ENCODE measurements at regions not wholly inside any gene's neighbourhood (a gene's known extent, or its start where the extent isn't known, plus 50 kb on each side); places are given as distances from the start of the nearest gene placed in this dataset.

DNA sequence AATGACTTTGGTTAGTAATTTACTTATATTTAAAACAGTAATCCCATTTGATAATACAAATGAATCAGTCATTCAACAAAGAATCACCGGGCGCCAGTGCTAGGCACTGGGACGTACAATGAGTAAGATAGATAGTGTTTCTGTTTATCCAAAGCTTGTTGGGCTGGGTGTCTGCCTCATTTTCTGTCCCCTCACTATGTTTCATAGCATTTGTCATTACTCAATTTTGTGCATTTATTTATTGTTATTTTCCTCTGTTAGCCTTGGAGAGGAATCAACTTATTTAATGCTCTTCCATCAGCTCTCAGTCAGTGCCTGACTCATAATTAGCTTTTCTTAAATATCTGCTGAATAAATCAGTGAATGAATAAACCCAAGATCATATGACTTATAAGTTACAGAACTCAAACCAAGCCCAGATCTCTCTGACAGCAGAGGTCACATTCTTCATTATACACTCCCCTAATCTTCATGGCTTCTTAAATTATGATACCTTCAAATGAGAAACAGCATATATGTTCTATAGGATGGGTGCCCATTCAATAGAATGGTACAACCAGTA, 86.2 kb downstream of the TSPAN8 start:
- no peak for DNase-seq

DNA sequence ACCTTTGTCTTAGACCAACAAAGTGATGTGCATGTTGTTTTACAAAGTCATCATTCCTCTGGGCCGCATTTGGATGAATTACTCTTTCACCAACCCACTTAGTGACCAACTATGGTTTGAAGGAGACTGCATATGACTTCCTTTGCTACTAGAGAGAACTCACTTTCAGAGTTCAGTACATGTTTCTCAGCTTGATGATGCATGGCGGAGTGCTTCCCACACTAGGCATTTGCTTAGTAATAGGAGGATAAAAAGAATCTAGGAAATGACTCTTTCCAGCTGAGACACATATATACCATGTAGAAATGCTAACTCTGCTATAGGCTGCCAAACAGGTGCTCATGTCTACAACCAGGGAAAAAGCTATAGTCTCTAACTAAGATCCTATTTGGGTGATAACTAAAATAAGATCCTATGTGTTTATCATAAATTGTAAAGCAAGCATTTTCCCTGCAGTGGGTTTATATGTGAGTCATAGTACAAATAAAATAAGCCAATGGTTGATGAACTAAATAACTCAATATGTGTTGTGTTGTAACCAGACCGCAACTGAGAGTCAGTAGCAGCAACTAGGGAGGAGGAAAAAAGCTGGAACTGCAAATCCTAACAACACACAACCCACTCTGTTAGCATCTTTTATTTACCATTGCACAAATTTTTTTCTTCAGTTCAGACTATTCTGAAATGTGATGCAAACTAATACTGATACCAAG, 87.2 kb downstream of the TSPAN8 start:
- DNase-seq, result no peak

DNA sequence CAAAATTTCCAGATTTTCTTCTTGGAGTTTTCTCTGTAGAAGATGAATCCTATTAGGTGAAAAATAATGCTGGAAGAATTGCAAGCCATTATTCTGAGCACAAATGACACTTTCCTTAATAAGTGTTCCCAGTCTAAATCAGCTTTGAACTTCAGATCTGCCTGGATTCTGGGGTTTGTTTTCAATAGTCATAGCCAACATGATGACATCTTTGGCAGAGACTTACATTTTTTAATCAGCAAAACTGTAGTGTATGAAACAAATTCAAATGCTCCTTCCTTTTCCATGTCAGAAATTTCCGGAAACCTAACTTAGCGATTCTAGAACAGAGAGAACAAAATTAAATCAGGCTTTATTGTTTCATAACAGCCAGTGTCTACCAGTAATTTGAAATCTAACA, 88.5 kb downstream of the TSPAN8 start:
- no peak for DNase-seq

DNA sequence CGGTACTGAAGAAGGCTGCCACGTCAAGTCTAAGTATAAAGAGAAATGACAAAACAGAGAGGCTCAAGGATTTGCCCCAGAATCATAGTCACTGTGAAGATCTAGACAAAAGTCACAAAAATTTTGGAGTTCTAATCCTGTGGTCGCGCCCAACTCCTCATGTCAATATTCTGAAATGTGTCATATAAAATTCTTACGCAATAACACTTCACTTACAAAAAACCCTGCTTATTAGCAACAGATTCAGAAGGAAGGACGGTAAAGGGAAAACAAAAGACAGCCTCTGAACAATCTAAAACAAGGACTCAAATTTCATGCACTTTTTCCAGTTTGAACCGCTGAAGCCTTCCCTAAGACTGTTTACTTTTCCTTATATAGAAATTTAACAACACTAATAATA, 94.7 kb downstream of the TSPAN8 start:
- no peak for DNase-seq

DNA sequence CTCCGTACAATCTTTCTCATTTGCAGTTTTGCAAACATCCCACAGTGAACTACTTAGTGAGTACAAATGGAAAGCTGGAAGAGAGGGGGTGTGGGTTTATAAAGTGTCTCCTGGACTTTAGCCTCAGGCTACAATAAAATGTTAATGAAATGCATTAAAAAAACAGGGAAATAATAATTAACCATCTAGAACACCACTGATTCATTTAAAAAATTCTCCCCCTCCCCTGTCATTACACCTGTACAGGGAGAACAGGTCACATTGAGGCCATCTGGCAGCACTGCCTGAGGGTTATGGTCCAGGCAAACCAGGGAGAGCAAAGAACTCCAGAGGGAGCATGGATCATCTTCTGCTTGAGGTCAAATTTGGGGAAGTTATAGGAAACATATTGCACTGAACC, 96.3 kb downstream of the TSPAN8 start:
- DNase-seq, result no peak

DNA sequence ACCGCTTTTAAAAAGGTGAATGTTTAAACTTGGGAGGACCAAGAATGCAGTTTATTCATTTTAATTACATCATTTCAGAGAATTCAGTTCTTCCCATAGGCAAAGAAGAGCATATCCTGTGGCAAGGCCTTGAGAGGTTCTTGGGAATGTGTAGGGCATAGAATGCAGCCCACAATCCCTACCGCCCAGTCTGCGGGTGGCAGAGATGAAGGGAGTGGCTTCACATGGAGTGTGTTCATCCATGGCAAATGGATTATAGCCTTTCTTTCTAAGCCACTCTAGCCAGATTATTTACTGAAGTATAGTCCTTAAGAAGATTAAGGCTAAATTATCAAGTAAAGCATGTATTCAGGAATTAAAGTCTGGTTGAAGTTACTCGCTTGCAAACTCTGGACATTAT, 97.4 kb downstream of the TSPAN8 start:
- DNase-seq, result no peak

DNA sequence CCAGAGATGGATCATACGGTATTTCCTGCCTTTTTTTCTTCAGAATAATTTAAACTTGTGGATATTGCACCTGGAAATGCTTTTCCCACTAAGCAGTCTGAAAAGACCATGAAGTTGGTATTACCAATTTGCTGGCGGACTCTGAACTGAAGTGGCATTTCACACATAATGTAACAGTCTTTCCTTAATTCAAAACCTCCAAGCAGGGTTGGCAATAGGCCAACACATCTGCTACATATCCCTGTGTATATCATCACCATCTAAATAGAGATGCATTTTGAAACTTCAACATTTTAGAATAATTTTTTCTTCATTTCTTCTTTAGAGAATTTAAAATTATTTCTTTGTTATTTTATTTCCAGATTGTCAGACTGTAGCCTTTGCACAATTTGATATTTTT, 100.5 kb downstream of the TSPAN8 start:
- DNase-seq, result peak; percentile 64

DNA sequence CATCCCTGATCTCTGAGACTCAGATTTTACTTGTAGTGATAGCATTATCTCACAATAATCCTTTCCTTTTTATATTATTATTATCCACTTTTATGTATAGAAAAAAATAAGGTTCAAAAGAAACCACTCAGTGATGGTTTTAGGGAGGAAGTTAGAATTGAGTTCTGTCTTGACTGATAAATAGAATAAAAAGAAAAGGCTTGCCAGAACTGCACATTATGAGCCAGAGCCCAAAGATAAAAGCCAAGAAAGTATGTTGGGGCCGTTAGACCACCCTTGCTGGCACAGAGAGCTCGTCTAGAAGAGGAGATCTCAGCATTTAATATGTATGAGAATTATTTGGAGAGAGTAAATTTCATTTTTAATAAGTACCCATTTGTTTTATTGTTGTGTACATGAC, 103.2 kb downstream of the TSPAN8 start:
- no peak for DNase-seq

DNA sequence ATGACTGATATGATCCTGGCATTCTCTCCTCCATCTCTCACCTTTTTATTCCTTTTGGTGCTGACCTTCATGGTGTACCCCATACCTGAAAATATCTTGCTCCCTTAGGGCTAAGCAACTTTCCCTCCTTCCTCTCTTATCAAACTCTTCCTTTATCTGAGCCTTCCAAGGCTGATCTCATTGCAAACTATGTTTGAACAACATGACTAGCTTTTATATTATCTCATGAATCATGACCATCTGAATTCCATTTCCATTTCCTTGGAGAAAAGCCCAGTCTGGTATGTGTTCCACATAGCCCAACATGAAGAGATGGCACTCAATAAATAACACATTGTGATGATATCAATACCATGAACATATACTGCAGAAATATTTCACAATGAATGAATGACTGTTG, 111.6 kb downstream of the TSPAN8 start:
- no peak for DNase-seq

DNA sequence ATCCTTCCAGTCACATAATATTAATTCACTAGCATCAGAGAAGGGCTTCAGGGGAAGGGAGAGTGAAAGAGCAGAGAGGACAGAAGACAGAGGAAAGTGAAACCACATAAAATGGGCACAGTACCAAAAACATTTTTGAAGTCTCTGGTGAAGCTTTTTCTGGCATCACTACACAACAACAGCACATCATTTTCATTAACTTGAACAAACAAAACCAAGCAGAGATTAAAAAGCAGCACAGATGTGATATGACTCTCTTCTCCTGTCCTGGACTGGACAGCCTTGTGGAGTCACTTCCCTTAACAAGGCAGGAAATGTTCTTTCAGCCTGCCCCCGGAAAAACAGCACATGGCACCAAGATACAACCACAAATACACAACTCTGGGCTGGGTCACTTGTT, 112.0 kb downstream of the TSPAN8 start:
- no peak for DNase-seq

DNA sequence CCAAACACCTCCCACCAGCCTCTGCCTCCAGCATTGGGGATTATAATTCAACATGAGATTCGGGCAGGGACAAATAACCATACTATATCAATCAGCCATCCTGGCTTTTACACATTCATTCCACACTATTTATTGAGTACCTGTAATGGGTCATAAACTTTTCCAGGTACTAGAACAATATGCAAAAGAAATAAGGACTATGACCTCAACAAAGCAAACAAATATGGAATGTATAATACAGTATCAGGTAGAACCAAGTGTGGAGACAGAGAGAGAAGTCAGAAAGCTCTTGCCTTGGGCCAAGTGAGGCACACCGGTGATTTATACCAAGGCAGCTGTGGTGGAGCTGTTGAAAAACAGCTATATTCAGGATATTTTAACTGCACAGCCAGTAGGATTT, 116.3 kb downstream of the TSPAN8 start:
- DNase-seq, result no peak

DNA sequence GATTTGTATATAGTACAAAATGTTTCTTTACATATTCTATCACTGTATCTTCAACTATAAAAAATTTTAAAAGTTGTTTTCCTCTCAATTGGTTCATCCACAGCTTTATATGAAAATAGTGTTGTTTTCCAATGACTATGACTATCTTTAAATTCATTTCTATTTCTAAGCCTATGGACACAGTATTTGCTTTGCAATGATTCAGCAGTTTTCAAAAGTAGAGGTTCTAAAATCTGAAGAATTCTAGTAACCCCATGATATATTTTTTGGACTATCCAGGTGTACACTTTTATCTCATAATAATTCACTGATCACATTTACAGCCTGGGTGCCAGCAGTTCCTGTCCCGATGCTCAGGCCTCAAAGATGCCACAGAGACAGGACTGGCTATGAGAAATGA, 118.4 kb upstream of the PTPRR start:
- DNase-seq, result no peak

DNA sequence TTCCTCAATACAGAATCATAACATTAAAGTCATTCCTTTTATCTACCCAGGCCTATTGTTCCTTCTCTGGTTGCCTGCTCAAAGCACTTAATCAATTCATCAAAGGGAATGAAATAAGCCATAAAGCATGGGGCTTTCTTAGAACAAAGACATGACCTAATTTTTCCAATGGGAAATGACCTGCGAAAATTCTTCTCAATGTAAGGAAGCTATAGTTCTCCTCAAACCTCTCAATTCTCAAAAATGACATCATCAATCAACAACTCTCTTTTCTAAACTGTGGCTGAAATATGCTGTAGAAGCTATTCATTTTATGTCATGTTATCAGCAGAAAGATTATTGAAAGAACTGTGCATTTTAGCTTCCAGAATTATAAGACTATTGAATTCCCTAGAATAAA, 116.0 kb upstream of the PTPRR start:
- DNase-seq, result no peak

DNA sequence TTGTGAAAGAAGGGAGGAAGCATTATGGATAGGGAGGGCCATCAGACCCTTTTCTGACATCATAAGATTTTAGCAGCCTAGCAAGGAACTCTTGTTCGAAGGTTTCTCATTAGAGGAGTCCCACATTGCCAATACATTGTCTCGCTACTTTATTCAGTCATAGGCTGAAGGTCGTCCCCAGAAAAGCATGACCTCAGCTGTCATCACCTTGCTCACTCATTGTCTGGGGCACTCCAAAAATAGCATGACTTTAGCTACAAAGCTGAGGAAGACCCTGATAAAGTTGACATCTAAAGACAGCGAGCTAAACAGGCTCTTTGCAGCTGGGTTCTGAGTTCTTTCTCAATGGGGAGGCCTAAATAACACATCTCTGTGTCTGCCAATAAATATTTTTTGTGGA, 112.4 kb upstream of the PTPRR start:
- no peak for DNase-seq

DNA sequence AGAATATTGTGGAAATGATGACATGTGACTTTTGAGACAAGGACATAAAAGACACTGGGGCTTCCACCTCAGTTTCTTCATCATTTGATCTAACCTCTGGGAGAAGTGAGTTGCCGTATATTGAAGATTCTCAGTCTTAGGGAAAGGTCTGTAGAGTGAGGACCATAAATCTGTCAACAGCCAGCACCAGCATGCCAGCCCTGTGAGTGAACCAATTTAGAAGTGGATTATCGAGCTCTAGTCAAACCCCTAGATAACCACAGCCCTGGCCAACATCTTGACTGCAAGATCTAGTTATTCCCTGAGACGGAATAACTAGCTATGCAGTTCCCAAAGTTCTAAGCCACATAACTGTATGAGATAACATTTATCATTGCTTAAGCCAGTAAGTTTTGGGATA, 108.8 kb upstream of the PTPRR start:
- no peak for DNase-seq

DNA sequence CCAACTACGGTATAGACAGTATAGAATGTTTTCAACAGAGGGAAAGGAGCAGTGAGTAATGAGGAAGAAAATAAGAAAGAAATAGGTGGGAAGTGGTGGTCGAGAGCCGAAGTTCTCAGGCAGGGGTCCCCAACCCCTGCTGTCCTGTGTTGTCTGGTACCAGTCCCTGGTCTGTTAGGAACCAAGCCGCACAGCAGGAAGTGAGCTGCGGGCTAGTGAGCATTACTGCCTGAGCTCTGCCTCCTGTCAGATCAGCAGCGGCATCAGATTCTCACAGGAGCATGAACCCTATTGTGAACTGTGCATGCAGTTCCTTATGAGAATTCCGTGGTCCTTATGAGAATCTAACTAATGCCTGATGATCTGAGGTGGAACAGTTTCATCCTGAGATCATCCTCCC, 107.3 kb upstream of the PTPRR start:
- DNase-seq, result no peak

DNA sequence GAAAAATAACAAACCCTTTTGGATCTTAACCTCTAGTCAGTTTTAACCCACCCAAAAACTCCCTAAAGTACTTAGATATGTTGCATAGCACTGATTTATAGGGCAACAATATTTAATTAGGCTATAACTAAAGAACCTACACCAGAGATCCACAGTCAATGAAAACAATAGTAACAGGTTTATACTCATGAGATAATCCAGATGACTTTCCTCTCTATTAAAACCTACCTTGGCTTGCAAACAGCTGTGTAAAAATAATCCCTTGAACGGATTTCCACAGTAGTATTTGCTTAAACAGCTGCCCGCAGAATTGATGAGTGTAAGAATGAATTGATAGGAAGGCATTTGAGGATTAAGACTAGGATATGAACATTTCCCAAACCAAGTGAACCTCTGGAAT, 104.3 kb upstream of the PTPRR start:
- DNase-seq, result no peak

DNA sequence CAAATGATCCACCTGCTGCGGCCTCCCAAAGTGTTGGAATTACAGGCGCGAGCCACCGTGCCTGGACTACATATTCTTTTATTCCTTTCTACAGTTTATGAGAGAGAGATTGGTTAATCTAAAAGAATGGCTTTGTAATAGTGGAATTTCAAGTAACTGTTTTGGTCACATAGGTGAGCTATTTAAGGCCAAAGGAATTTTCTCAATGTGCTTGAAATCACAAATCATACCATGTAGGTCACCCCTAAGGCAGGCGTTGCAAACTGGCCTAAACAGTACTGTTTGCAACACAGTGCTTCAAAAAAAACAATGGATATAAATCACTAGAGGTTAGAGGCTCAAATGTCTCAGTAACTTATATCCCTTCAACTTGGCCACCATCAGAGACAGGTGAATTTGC, 103.7 kb upstream of the PTPRR start:
- no peak for DNase-seq

DNA sequence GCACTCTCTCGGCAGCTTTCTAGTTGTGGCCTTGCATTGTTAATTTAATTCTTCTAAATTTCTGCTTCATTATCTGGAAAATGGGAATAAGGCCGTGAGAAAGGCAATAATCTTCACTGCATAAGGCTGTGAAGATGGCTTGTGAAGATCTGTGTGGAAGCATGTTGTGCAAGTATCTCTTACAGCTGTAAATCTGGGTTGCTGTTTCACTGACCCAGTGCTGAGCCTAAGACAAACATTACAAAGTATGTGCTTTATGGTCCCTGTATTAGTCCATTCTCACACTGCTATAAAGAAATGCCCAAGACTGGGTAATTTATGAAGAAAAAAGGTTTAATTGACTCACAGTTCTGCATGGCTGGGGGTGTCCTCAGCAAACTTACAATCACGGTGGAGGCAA, 101.0 kb upstream of the PTPRR start:
- no peak for DNase-seq

DNA sequence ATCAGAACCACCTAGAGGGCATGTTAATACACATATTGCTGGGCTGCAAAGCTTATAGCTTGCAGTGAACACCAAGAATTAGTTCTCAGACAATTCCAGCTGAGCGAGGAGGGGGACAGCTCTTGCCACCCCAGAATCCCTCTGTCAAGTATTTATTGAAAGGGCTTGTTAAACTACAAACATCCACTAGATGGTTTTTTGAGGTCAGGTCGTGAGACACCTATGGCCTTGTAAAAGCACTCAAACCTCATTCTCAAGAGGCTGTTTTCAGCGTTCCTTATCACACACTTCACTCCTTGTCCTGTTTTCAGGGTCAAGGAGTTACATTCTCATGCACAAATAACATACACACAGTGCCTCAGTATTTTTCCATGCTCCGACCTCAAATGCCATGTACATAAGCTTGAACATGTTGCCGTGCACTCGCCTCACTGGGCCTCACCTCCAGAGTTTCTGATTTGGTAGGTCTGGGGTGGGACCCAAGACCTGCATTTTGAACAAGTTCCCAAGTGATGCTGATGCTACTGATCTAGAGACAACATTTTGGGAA, 98.8 kb upstream of the PTPRR start:
- DNase-seq, result no peak

DNA sequence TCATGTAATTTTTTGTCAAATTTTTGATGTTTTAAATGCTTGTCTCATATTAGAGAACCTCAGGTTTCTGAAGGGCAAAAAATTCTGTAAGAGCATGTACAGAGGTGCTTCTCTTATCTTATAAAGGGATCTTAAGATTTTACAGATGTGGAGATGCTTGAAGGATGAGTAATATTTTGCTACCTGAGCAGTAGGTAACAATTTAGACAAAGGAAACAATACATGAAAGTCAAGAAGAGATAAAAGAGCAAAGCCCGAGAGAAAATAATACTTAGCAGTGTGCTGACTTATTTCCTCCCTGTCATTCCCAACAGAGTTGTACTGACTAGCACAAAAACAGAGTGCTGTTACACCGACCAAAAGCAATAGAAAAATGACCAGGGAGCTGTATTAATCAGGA, 98.1 kb upstream of the PTPRR start:
- DNase-seq, result no peak

DNA sequence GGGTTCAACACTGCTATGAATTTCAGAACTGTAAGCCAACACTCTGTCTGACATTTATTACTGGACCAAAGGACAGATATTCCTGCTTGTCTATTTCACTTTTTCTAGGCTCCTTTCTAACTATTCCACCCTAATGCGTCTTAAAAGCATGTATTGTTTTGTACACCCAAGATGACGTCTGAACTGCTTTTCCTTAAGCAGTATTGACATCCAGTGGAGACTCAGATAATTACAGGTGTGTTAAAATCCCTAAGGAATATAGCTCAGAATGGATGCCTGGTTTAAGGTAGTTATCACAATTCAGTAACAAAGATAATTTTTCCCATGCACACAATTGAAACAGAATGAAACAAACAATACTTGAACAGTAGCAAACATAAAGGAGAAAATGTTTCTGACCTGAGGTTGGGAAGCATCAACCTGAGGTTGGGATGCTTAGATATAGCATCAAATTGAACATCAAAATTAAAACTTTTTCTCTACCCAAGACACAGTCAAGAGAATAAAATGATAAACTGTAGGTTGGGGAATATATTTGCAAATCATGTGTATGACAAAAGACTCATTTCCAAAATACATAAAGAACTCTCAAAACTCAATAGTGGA, 93.7 kb upstream of the PTPRR start:
- peak; percentile 60 for DNase-seq

DNA sequence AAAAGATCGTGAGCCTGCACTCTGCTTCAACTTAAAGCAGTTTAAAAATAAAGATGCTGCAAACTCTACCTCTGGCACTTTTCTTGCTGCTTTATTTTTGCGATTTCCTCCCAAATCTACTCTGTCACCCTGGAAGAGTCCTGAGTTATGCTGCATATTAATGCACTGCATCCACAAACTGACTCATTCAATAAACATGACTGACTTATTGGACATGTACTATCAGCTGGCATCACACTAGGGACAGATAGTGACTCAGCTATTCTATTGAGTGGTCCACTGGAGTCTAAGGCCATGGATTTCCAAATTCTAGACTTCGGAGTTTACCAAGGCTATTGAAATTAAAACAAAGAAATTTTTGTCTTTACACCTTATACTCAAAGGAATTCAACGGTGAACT, 90.7 kb upstream of the PTPRR start:
- no peak for DNase-seq

DNA sequence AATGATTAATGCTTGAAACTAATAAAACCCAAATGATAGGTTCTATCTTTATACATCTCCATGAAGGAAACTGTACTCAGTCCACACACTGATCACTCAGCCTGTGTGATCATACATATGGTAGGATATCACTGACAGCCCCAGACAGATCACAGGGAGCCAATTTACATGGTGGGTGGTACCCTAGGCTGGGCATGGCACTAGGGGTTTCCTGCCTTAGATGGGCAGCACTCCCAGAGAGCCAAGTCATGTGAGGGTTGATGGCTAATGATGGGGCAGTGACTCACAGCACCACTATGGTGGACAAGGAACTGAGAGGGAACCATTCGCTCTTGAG, 89.6 kb upstream of the PTPRR start:
- no peak for DNase-seq

All from NCI-H345 (cell line).